SK-N-SH (cell line): ENCODE measurements at regions not wholly inside any gene's neighbourhood (a gene's known extent, or its start where the extent isn't known, plus 50 kb on each side); places are given as distances from the start of the nearest gene placed in this dataset.

Experiments used
- CTCF ChIA-PET: fragments of 300-600, 350-600 bp; formaldehyde crosslinking; extraction: SDS; loops from one replicate; lab custom pipeline; 2021; lab: Yijun Ruan, JAX
- POLR2A ChIA-PET: fragments of 350-600 bp; sonication (Branson Sonifier 250); formaldehyde crosslinking; extraction: SDS; loops from one replicate; lab custom pipeline; 2020; ENCODE audit warnings: antibody characterized with exemption, inconsistent platforms; lab: Yijun Ruan, JAX
- DNase-seq: peaks from one replicate; pipeline ENCODE4 v3.0.0; 2012
- H2AFZ ChIP-seq: fragments of 200-600 bp; sonication (generic); 2 replicates; pipeline ENCODE4 v1.8.1; 2016; ENCODE audit warnings: antibody characterized with exemption, mild to moderate bottlenecking, low read depth
- H3F3A ChIP-seq: fragments of 200-600 bp; sonication (generic); replicated peaks from 2 replicates; pipeline ENCODE3; 2016; ENCODE audit warnings: antibody characterized with exemption, mild to moderate bottlenecking; ENCODE audit not compliant: insufficient read depth
- H3K27ac ChIP-seq, 2 experiments: fragments of 200-500 bp in 1 of 2; fragments of 200-600 bp in 1 of 2; sonication (Bioruptor generic) in 1 of 2; sonication (generic), shearing (Covaris generic) in 1 of 2; 2 replicates each; pipeline versions ENCODE4 v1.5.1 to v1.6.1; 2014 to 2016; ENCODE audit warnings: low read depth in 2 of 2, inconsistent platforms in 1 of 2, low read length in 1 of 2, mild to moderate bottlenecking in 1 of 2, mixed read lengths in 1 of 2
- H3K27me3 ChIP-seq: fragments of 200-600 bp; sonication (generic), shearing (Covaris generic); 2 replicates; pipeline ENCODE4 v1.6.1; 2016; ENCODE audit warnings: mixed run types; ENCODE audit not compliant: insufficient read depth
- H3K36me3 ChIP-seq, 2 experiments: fragments of 200-500 bp in 1 of 2; fragments of 200-600 bp in 1 of 2; sonication (Bioruptor generic) in 1 of 2; sonication (generic) in 1 of 2; replicated peaks in 1 of 2; 2 replicates each; pipeline versions ENCODE3 to v1.5.1; 2014 to 2016; ENCODE audit warnings: low read length in 1 of 2, mild to moderate bottlenecking in 1 of 2; ENCODE audit not compliant: insufficient read depth in 2 of 2, control insufficient read depth in 1 of 2
- H3K4me1 ChIP-seq, 2 experiments: fragments of 200-500 bp in 1 of 2; fragments of 200-600 bp in 1 of 2; sonication (Bioruptor generic) in 1 of 2; sonication (generic), shearing (Covaris generic) in 1 of 2; 2 replicates each; pipeline versions ENCODE4 v1.5.1 to v1.6.1; 2014 to 2016; ENCODE audit warnings: low read depth in 1 of 2, low read length in 1 of 2, mixed run types in 1 of 2; ENCODE audit not compliant: insufficient read depth in 2 of 2, control insufficient read depth in 1 of 2
- H3K4me2 ChIP-seq: fragments of 200-600 bp; sonication (generic), shearing (Covaris generic); 2 replicates; pipeline ENCODE4 v1.6.1; 2017; ENCODE audit warnings: mixed run types
- H3K4me3 ChIP-seq, 2 experiments: fragments of 200-500 bp in 1 of 2; fragments of 200-600 bp in 1 of 2; sonication (Bioruptor generic) in 1 of 2; sonication (generic), shearing (Covaris generic) in 1 of 2; 2 replicates each; pipeline versions ENCODE4 v1.5.1 to v1.8.1; 2014 to 2016; ENCODE audit warnings: low read depth in 2 of 2, inconsistent platforms in 1 of 2, low read length in 1 of 2, mild to moderate bottlenecking in 1 of 2, mixed read lengths in 1 of 2, moderate library complexity in 1 of 2
- H3K79me2 ChIP-seq: fragments of 200-600 bp; sonication (generic); 2 replicates; pipeline ENCODE4 v1.8.1; 2017; ENCODE audit warnings: mild to moderate bottlenecking; ENCODE audit not compliant: insufficient read depth
- H3K9ac ChIP-seq: fragments of 200-600 bp; sonication (generic); 2 replicates; pipeline ENCODE4 v1.6.1; 2017; ENCODE audit warnings: mixed run types
- H3K9me2 ChIP-seq: fragments of 200-600 bp; sonication (generic); 2 replicates; pipeline ENCODE4 v1.6.1; 2017; ENCODE audit warnings: mixed run types
- H3K9me3 ChIP-seq: fragments of 200-600 bp; sonication (generic); 2 replicates; pipeline ENCODE4 v1.6.1; 2017; ENCODE audit warnings: mixed run types, mild to moderate bottlenecking, moderate library complexity
- H4K20me1 ChIP-seq: fragments of 200-600 bp; sonication (generic); 2 replicates; pipeline ENCODE4 v1.6.1; 2017; ENCODE audit warnings: mild to moderate bottlenecking, mixed run types; ENCODE audit not compliant: insufficient read depth
- CTCF ChIP-seq: fragments of 200-600 bp; sonication (generic); IDR thresholded peaks from 2 replicates; pipeline ENCODE4 v1.6.1; 2017; ENCODE audit warnings: antibody characterized with exemption, mild to moderate bottlenecking, moderate library complexity
- ELF1 ChIP-seq: IDR thresholded peaks from 2 replicates; pipeline ENCODE4 v1.4.0; 2012
- EZH2phosphoT487 ChIP-seq: fragments of 200-600 bp; sonication (generic); IDR thresholded peaks from 2 replicates; pipeline ENCODE4 v1.6.1; 2017; ENCODE audit warnings: low read depth, mixed run types, mild to moderate bottlenecking, antibody characterized with exemption, moderate library complexity, borderline replicate concordance
- FOSL2 ChIP-seq: IDR thresholded peaks from 2 replicates; pipeline ENCODE4 v1.4.0; 2012; ENCODE audit warnings: low read depth, mild to moderate bottlenecking, moderate library complexity, borderline replicate concordance
- NFIC ChIP-seq: IDR thresholded peaks from 2 replicates; pipeline ENCODE4 v1.4.0; 2012; ENCODE audit warnings: borderline replicate concordance
- RAD21 ChIP-seq: IDR thresholded peaks from 2 replicates; pipeline ENCODE4 v1.6.1; 2012; ENCODE audit warnings: mild to moderate bottlenecking, low read length
- RFX5 ChIP-seq: IDR thresholded peaks from 2 replicates; pipeline ENCODE4 v1.6.1; 2012; ENCODE audit warnings: mild to moderate bottlenecking, improper control_type of control experiment, low read length
- RXRA ChIP-seq: IDR thresholded peaks from 2 replicates; pipeline ENCODE4 v1.4.0; 2012; ENCODE audit warnings: low read depth, mild to moderate bottlenecking, borderline replicate concordance
- SIN3A ChIP-seq: IDR thresholded peaks from 2 replicates; pipeline ENCODE4 v1.6.1; 2012; ENCODE audit warnings: low read depth, mild to moderate bottlenecking, low read length, moderate library complexity, borderline replicate concordance
- SMC3 ChIP-seq: IDR thresholded peaks from 2 replicates; pipeline ENCODE4 v1.6.1; 2012; ENCODE audit warnings: low read depth, low read length, improper control_type of control experiment
- TAF1 ChIP-seq: IDR thresholded peaks from 2 replicates; pipeline ENCODE4 v1.6.1; 2012; ENCODE audit warnings: low read depth, mild to moderate bottlenecking, low read length, moderate library complexity, borderline replicate concordance
- USF1 ChIP-seq: IDR thresholded peaks from 2 replicates; pipeline ENCODE4 v1.4.0; 2012; ENCODE audit warnings: low read depth, borderline replicate concordance
- YY1 ChIP-seq: IDR thresholded peaks from 2 replicates; pipeline ENCODE4 v1.4.0; 2012; ENCODE audit warnings: low read depth, mild to moderate bottlenecking
- WGBS: methylation state at CpG from one replicate; pipeline ENCODE4 v1.1.6; 2017; ENCODE audit warnings: low lambda C conversion rate; 5-methylcytosine and 5-hydroxymethylcytosine counted together
- TF ChIP-seq, protein P1 (sequence below): fragments of 150-350 bp; IDR thresholded peaks from 2 replicates; pipeline ENCODE4 v1.6.1; 2016; ENCODE audit warnings: mild to moderate bottlenecking, low read depth, low read length
- TF ChIP-seq, protein P2 (sequence below): IDR thresholded peaks from 2 replicates; pipeline ENCODE4 v1.4.0; 2012; ENCODE audit warnings: low read depth

- no peak for TF ChIP-seq EZH2phosphoT487
These were observed 267.1 kb downstream of the ICOS start (continued) for GRCh38 chr2:204203704-204204103.

- H3K9ac ChIP-seq, result no peak overlapping the region
These were observed 268.5 kb downstream of the ICOS start for GRCh38 chr2:204205082-204205481.

More at GRCh38 chr2:204205082-204205481, 268.5 kb downstream of the ICOS start:
- H3K9me2 ChIP-seq, result no peaks in the 10 kb centered on the region
- ChIA-PET POLR2A (no interaction called here), CTCF (interaction anchor here (1.1 kb wide), 1 partner anchor 9 kb away, joined by 3 read pairs; no protein-coding TSS in a partner anchor)
- no peaks in the 10 kb centered on the region for H3K36me3 ChIP-seq
- WGBS, result 64% methylated on average over 6 of the region's 6 CpGs
- no peaks in the 10 kb centered on the region for H4K20me1 ChIP-seq
- H3K27me3 ChIP-seq, result no peaks in the 10 kb centered on the region
- H3F3A ChIP-seq, result no peaks in the 10 kb centered on the region
- TF ChIP-seq RFX5 (no peak), YY1 (no peak), SIN3A (no peak), CTCF (no peak), RXRA (no peak), RAD21 (no peak), FOSL2 (no peak), SMC3 (no peak), ELF1 (no peak), TAF1 (no peak), NFIC (no peak), USF1 (no peak)
- TF ChIP-seq, protein P1, sequence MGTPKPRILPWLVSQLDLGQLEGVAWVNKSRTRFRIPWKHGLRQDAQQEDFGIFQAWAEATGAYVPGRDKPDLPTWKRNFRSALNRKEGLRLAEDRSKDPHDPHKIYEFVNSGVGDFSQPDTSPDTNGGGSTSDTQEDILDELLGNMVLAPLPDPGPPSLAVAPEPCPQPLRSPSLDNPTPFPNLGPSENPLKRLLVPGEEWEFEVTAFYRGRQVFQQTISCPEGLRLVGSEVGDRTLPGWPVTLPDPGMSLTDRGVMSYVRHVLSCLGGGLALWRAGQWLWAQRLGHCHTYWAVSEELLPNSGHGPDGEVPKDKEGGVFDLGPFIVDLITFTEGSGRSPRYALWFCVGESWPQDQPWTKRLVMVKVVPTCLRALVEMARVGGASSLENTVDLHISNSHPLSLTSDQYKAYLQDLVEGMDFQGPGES, result no peak
- TF ChIP-seq, protein P2, sequence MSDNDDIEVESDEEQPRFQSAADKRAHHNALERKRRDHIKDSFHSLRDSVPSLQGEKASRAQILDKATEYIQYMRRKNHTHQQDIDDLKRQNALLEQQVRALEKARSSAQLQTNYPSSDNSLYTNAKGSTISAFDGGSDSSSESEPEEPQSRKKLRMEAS, result no peak
- no peak overlapping the region for H3K4me3 ChIP-seq
- no peak overlapping the region for H3K4me2 ChIP-seq
- H3K4me1 ChIP-seq, result peaks cover 0 to 4% of the 10 kb centered on the region in 2 experiments; a peak in 1 of 4 replicates
- H3K27ac ChIP-seq, result no peak overlapping the region; a peak in 1 of 4 replicates
- H3K9me3 ChIP-seq, result no peaks in the 10 kb centered on the region
- no peak for DNase-seq
- H3K79me2 ChIP-seq, result no peaks in the 10 kb centered on the region
- H2AFZ ChIP-seq, result no peak overlapping the region
